Muscle of back (tissue), 3 donors: ENCODE measurements at regions not wholly inside any gene's neighbourhood (a gene's known extent, or its start where the extent isn't known, plus 50 kb on each side); places are given as distances from the start of the nearest gene placed in this dataset.
A peak's percentile ranks its signal among the peaks of the same experiment; 100 is the strongest.
"Not testable (repeated sequence)": the region's sequence is repeated elsewhere in the genome, so short reads cannot be mapped to it uniquely, and the experiment has no call there.

Source experiments
- DNase-seq, 3 donors: peaks; one replicate each; pipeline versions ENCODE4 v3.0.0 to v3.0.0-alpha.2; 2013

GRCh38 chr10:90180886-90181691, 479.7 kb downstream of the KIF20B start:
- DNase-seq = no peak

DNA sequence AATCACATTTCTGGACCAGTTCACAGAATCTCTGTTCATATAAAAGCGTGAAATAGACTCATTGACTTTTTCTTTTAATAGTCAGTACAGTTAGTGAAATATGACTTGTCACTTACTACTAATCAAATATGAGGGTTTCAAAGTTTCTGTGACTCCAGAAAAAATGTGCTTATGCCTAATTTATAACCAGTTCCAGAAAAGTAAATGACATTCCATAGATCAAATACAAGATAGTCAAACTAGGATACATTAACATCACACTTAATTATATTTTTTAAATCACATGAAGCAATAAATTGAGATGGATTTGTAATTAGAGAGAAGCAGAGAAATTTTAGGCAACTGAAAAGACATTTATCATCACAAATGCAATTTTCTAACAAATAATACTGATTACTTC, 491.4 kb downstream of the KIF20B start:
- no peak for DNase-seq

- DNase-seq = peak in 1 of 3 donors; percentile 77
These were observed 492.0 kb downstream of the KIF20B start for GRCh38 chr10:90193240-90193985.

GRCh38 chr10:90195288-90195840, 494.0 kb downstream of the KIF20B start:
- DNase-seq = no peak

DNA sequence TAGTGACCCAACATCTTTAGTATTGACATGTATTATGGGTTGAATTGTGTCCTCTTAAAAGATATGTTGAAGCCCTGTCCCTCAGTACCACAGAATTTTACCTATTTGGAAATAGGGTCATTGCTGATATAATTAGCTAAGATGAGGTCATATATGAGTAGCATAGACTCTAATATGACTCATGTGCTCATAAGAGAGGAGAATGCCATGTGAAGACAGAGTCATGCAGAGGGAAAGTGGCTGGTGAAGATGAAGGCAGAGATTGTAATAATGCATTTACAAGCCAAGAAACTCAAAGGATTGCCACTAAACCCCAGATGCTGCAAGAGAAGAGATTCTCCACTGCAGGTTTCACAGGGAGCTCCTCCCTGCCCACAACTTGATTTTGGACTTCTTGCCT, 496.4 kb downstream of the KIF20B start:
- peak in 1 of 3 donors; percentile 36 for DNase-seq

DNA sequence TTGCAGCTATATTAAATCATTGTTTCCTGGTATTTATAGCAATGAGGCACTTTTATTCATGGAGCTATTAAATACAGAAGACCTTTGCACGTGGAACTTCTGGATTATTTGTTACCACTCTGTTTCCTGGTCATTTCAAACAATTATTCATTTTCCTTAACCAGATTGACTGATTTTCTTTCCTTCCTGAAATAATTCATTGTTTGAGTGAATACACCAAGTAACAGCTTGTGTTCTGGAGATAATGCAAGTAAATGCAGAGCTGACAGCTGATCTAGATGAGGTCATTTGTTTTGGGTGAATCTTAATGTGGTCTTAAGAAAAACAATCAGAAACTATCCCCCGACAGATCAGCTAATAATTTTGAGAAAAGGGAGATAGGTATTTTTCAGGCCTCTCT, 497.7 kb downstream of the KIF20B start:
- no peak for DNase-seq

- DNase-seq = no peak
These were observed 498.1 kb downstream of the KIF20B start for GRCh38 chr10:90199513-90199912.

GRCh38 chr10:90204131-90204955, 503.0 kb downstream of the KIF20B start:
- DNase-seq = no peak

GRCh38 chr10:90204956-90205314, 503.5 kb downstream of the KIF20B start:
- DNase-seq = no peak

GRCh38 chr10:90205340-90205739, 503.9 kb downstream of the KIF20B start:
- no peak for DNase-seq

GRCh38 chr10:90213346-90213745, 512.0 kb downstream of the KIF20B start:
- no peak for DNase-seq

- DNase-seq = no peak
These were observed 517.5 kb downstream of the KIF20B start for GRCh38 chr10:90218846-90219245.

DNA sequence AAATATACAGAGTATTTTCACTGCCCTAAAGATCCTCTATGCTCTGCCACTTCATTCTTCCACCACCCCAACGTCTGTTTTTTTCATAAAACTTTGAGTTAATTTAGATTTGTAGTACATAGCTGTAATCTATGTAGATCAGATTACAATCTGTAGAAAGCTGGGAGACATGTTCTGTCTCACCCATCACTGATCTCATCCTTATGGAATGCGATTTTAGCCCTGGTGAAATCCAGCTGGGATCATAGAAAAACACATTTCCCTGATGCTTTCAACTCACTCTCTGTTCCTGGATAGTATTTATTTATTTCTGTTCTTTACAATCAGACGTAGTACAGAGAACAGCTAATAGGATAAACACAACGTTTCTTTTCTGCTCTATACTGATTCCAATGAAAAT, 521.0 kb downstream of the KIF20B start:
- peak in 2 of 3 donors; percentile 34 to 74 for DNase-seq

DNA sequence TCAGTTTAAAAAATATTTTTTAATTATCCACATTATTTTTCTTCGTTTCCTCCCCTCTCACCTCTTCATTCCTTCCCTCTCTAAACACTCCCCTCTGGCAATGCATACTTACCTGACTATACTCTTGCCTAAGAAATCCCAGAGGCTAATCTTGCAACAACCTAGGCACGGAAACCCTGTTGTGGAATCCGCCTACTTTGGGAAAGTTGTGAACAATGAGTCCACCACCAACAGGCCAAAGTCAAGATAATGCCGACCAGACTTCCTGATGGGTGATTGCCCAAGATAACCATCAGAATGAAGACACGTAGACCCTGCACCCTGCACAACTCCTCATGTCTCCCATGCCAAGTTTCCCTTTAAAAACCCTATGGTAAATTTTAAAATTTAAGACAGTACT, 521.5 kb downstream of the KIF20B start:
- no peak for DNase-seq

DNA sequence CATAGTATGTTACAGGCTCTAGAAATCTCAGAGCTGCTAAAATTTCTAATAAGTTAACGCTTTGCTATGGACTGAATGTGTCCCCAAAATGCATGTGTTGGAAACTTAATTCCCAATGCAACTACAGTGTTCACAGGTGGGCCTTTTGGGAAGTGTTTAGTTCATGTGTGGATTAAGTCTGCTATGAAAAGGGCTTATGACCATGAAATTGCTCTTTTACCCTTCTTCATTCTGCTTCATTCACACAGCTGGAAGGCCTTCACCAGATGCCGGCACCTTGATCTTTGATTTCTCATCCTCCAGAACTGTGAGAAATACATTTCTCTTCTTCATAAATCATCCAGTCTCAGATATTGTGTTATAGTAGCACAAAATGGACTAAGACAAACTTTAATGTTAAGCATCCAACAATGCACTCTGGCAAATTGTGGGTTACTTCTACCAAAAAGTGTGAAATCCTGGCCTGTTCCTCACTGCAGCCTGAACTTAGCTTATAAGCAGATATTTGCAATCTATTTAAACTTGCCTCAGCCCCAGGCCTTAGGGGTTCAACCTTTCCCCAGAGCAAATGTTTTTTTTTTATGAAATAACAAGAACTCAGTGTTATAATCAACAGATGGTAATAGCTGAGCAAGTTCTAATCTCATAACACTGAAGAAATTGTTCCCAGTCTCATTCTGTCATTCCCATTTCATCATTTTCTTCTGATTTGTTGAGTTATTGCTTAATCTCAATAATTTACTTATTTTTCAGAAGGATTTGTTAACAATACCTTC, 523.6 kb downstream of the KIF20B start:
- no peak for DNase-seq

DNA sequence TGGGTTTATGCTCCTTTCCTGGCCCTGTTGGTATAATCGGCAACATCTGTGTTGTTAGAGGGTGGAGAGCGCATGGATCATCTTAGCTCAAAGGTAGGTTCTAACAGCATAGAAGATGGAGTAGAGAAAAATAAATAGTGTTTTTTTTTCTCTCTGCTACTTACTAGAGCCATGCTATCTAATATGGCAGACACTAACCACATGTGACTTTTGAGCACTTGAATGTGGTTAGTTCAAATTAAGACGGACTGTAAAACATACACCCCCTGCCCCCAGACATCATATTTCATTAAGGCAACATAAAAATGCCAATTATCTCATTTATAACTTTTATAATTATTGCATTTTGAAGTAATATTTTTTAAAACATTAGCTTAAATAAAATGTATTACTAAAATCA, 525.1 kb downstream of the KIF20B start:
- no peak for DNase-seq

GRCh38 chr10:90227217-90227656, 525.8 kb downstream of the KIF20B start:
- DNase-seq = peak in 1 of 3 donors; percentile 63

GRCh38 chr10:90227786-90228185, 526.4 kb downstream of the KIF20B start:
- peak in 1 of 3 donors; percentile 9 for DNase-seq

GRCh38 chr10:90229486-90229885, 528.1 kb downstream of the KIF20B start:
- no peak for DNase-seq

GRCh38 chr10:90233805-90234204, 532.4 kb downstream of the KIF20B start:
- DNase-seq = not testable (repeated sequence)

DNA sequence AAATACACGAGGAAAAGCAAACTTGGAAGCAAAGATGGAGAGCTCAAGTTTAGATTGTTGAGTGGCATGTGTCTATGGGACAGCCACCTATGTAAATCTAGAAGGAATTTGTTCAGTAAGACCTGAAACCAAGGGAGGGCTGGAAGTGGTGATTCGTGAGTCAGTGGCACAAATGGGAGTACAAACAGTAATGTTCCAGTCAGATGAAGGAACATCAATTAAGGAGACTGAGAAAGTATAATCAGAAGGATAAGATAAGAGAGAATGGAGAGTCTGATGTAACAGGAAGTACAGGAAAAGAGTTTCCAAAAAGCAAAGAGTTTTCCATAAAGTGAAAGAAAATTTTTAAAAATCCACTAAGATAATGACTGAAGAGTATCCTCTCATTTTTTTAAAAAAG, 544.2 kb downstream of the KIF20B start:
- DNase-seq = no peak
